ENCODE measurements at regions not wholly inside any gene's neighbourhood (a gene's known extent, or its start where the extent isn't known, plus 50 kb on each side); places are given as distances from the start of the nearest gene placed in this dataset.

GRCh38 chr9:27749838-27750237, 176.6 kb upstream of the C9orf72 start:
- no peak for FAIRE-seq
- Histone ChIP-seq H2AFZ (ENCODE audit: control insufficient read depth, low read depth, low read length) (no peak overlapping the region), H3K27ac (ENCODE audit: control insufficient read depth, insufficient read depth) (no peak overlapping the region), H4K20me1 (ENCODE audit: control insufficient read depth, insufficient read depth) (no peaks in the 10 kb centered on the region), H3K79me2 (ENCODE audit: control insufficient read depth, insufficient read depth, low read length) (no peaks in the 10 kb centered on the region), H3K27me3 (replicated peaks in 1 of 2; ENCODE audit: control insufficient read depth in 2 of 2, insufficient read depth in 2 of 2, low read length in 1 of 2) (no peaks in the 10 kb centered on the region), H3K4me2 (ENCODE audit: control insufficient read depth, insufficient read depth) (no peak overlapping the region), H3K36me3 (ENCODE audit: control insufficient read depth in 2 of 2, insufficient read depth in 2 of 2, low read length in 1 of 2) (no peaks in the 10 kb centered on the region), H3K9ac (ENCODE audit: control insufficient read depth, insufficient read depth, low read length) (no peak overlapping the region), H3K9me3 (replicated peaks; ENCODE audit: control insufficient read depth, insufficient read depth, low read length) (no peaks in the 10 kb centered on the region), H3K4me3 (no peak overlapping the region), H3K4me1 (ENCODE audit: control insufficient read depth, insufficient read depth, low read length) (no peaks in the 10 kb centered on the region)
- no peak for ATAC-seq
- BruUV-seq (replicated peaks), result no TSS peak
- POLR2A ChIA-PET, result no interaction called here
- in situ Hi-C loops (cut with MboI) (no loop called here), intact Hi-C loops (cut with micrococcal nuclease; ENCODE audit: unreplicated experiment) (no loop called here)
- no peak for DNase-seq (ENCODE audit: low read depth, low spot score)
- RAD21 ChIA-PET (ENCODE audit: unreplicated experiment), result no interaction called here
- TF ChIP-seq CBX5 (IDR thresholded peaks at IDR 0.05; ENCODE audit: low read depth) (no peak), MTA2 (IDR thresholded peaks at IDR 0.05; ENCODE audit: low read depth) (no peak), KLF5 (IDR thresholded peaks at IDR 0.05; ENCODE audit: partially characterized antibody) (no peak), SRF (IDR thresholded peaks at IDR 0.05; ENCODE audit: low read depth in 2 of 2, low read length in 2 of 2) (no peak), ZNF274 (IDR thresholded peaks at IDR 0.05; ENCODE audit: insufficient read depth, insufficient read length) (no peak), POU2F2 (IDR thresholded peaks at IDR 0.05; ENCODE audit: borderline replicate concordance, low read depth, low read length) (no peak), PRDM15 (CRISPR knock-in tag; IDR thresholded peaks at IDR 0.05) (no peak), YBX1 (IDR thresholded peaks at IDR 0.05) (no peak), HDGF (IDR thresholded peaks at IDR 0.05) (no peak), TBL1XR1 (IDR thresholded peaks at IDR 0.05; ENCODE audit: low read depth, low read length) (no peak), PAX5 (IDR thresholded peaks at IDR 0.05; ENCODE audit: borderline replicate concordance, low read depth, low read length) (no peak), CEBPZ (IDR thresholded peaks at IDR 0.05; ENCODE audit: low read depth, low read length) (no peak), ZNF217 (IDR thresholded peaks at IDR 0.05) (no peak), RFX5 (IDR thresholded peaks at IDR 0.05; ENCODE audit: low read depth, low read length) (no peak)
- CTCF ChIA-PET, result no interaction called here
- 23% methylated on average over 2 of the region's 2 CpGs for WGBS (ENCODE audit: insufficient coverage, insufficient replicate concordance, low lambda C conversion rate, missing lambda C conversion rate)
- SMC1A ChIA-PET (ENCODE audit: uncharacterized antibody, unreplicated experiment), result no interaction called here
